Duodenal mucosa (tissue), 2 donors: ENCODE measurements at regions not wholly inside any gene's neighbourhood (a gene's known extent, or its start where the extent isn't known, plus 50 kb on each side); places are given as distances from the start of the nearest gene placed in this dataset.

Experiments
- H3K27ac ChIP-seq: one replicate; pipeline ENCODE4 v1.7.0; 2013; ENCODE audit warnings: low read depth, low read length
- H3K27me3 ChIP-seq, 2 donors: one replicate each; pipeline ENCODE4 v1.7.0; 2013; ENCODE audit warnings: low read length in 2 of 2, control low read depth in 1 of 2; ENCODE audit not compliant: insufficient read depth in 2 of 2, control insufficient read depth in 1 of 2
- H3K36me3 ChIP-seq, 2 donors: one replicate each; pipeline ENCODE4 v1.7.0; 2013; ENCODE audit warnings: low read length in 2 of 2, control low read depth in 1 of 2; ENCODE audit not compliant: insufficient read depth in 2 of 2, control insufficient read depth in 1 of 2
- H3K4me1 ChIP-seq, 2 donors: one replicate each; pipeline ENCODE4 v1.7.0; 2013; ENCODE audit warnings: low read length in 2 of 2, control low read depth in 1 of 2; ENCODE audit not compliant: insufficient read depth in 2 of 2, control insufficient read depth in 1 of 2
- H3K4me3 ChIP-seq, 2 donors: one replicate each; pipeline ENCODE4 v1.7.0; 2013; ENCODE audit warnings: low read length in 2 of 2, low read depth in 1 of 2
- H3K9ac ChIP-seq, 2 donors: one replicate each; pipeline ENCODE4 v1.7.0; 2013; ENCODE audit warnings: low read length in 2 of 2, low read depth in 1 of 2
- H3K9me3 ChIP-seq, 2 donors: one replicate each; pipeline ENCODE4 v1.7.0; 2013; ENCODE audit warnings: low read length in 2 of 2, control low read depth in 1 of 2; ENCODE audit not compliant: control insufficient read depth in 1 of 2

DNA sequence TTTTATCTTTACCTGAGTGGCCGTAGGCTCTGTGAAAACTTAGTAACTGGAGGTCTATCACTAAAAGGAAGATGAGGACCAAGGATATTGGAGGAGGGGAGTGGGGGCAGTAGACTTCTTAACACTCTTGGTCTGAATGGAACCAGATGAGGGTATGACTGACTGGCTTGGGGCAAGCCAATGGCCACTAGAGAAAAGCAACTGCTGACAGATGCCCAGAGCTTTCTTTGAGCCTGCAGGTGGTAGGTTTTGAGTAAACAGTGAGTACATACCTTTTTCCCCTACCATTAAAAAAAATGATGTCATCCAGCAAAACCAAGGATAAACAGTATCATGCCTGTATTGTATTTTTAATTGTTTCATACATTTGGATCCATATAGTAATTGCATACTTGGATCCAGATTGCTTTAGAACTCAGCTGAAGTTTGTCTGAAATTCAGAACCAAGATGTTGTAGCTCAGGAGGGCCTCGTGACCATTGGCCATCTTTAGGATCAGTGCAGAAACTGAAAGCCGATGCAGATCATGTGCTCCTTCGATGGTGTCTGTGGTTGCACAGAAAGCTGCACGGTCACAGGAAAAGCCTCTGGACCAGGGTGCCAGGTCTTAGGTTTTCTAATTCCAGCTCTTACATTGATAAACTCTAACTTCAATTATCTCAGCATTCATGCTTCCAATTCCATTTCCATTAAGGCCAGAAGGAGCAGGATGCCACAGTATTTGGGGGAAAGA, 131.0 kb downstream of the PDGFRA start:
- Histone ChIP-seq H3K9ac (no peak overlapping the region), H3K27me3 (no peaks in the 10 kb centered on the region), H3K4me3 (no peak overlapping the region), H3K36me3 (no peaks in the 10 kb centered on the region), H3K9me3 (no peaks in the 10 kb centered on the region), H3K4me1 (no peaks in the 10 kb centered on the region), H3K27ac (no peak overlapping the region)

DNA sequence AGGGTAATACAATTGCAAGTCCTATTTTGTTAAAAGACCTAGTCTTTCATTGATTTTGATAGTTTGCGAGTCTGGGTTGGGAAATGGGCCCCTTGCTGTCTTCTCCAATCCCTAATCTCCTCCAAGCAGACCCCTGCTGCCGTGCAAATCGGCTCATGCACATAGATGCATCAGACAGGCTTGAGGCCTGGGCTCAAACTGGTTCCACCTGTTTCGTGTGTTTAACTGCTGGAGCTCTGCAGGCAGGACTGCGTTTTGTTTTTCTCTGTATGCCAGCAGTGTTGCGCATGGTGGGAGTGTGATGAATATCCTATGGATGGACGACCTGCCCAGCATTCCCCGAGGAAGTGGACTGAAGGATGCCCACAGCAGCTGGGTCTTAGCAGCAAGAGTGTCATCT, 133.9 kb downstream of the PDGFRA start:
- Histone ChIP-seq H3K27ac (no peak overlapping the region), H3K27me3 (no peaks in the 10 kb centered on the region), H3K36me3 (no peaks in the 10 kb centered on the region), H3K4me1 (no peaks in the 10 kb centered on the region), H3K4me3 (no peak overlapping the region), H3K9me3 (no peaks in the 10 kb centered on the region), H3K9ac (no peak overlapping the region)

DNA sequence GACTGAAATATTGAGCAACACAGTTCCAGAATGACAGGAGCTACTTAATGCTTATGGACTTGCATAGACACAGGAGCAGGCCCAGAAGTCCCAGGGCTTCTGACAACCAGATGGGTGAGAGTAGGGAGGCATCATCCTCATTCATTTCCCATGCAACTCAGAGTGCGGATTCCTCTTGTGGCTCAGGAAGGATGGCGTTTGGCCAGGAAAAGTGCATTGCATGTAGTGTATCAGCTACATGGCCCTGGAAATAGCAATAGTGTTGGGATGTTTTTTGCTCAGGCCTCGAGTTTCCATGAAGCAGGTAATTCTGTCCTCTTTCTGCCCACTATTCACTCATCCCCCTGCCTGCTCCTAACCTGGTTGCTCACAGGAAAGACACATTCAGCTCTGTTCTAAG, 136.6 kb downstream of the PDGFRA start:
- H3K4me3 ChIP-seq, result no peak overlapping the region

DNA sequence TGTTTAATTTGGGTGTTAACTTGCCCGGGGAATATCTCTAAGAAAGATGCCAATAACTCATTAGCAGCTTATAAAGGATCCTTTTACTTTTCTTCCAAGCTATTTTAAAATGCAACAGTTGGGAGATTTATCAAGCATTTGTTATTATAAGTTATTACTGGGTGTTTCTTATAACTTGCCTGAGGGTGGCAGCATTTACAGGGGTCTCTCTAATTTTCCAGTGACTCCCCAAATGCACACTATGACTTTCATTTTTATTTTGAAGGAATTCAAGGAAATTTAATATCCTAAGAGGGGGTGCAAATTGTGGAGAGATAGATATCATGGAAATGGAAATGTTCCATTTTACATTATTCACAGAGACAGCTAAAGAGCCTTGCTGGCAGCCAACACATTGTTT, 138.0 kb downstream of the PDGFRA start:
- H3K4me3 ChIP-seq, result no peak overlapping the region
- H3K4me1 ChIP-seq, result no peaks in the 10 kb centered on the region
- no peaks in the 10 kb centered on the region for H3K27me3 ChIP-seq
- H3K27ac ChIP-seq, result no peak overlapping the region
- no peaks in the 10 kb centered on the region for H3K36me3 ChIP-seq
- no peaks in the 10 kb centered on the region for H3K9me3 ChIP-seq
- H3K9ac ChIP-seq, result no peak overlapping the region

More for the DNA sequence above, 136.6 kb downstream of the PDGFRA start:
- H3K4me1 ChIP-seq, result no peaks in the 10 kb centered on the region
- H3K27me3 ChIP-seq, result no peaks in the 10 kb centered on the region
- no peak overlapping the region for H3K9ac ChIP-seq
- H3K9me3 ChIP-seq, result no peaks in the 10 kb centered on the region
- H3K27ac ChIP-seq, result no peak overlapping the region
- H3K36me3 ChIP-seq, result no peaks in the 10 kb centered on the region

DNA sequence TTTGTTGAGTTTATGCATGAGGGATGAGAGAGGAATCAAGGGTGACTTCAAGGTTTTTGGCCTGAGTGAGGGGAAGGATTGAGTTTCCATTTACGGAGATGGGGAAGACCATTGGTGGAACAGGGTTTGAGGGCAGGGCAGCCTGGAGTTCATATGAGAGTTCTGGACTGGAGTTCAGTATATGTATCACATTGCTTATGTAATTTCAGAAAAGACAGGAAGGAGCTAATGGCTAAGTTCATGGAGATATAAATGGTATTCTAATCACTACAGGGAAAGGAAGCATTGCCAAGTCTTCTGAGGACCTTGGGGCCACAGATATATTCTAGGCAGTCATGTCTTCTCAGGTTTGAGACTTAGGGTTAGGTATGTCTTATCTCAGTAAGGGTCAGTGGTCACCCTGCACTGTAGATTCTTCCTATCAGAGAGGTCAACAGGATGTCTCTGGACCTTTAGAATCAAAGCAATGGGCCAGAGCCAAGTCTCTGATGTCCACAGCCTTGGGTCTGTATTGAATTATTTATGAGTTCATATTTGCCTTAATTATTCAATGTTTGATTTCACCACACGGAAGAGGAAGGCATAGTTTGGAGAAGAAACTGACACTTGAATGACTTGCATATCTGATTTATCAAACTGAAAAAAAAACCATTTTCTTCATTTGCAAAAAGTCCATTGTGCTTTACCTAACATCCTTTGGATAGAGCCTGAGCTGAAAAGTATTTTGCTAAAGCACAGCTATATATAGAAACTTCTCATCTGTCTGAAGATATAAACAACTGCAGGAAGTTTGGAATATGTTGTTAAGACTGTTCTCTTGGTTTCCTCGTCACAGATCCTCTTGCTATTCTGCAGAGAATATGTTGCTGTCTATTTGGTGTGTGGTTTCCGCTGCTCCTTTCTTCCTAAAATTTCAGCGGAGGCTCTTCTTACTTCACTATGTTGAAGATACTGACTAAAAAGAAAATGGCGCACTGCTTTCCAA, 139.5 kb downstream of the PDGFRA start:
- H3K27ac ChIP-seq, result no peak overlapping the region
- no peaks in the 10 kb centered on the region for H3K36me3 ChIP-seq
- no peaks in the 10 kb centered on the region for H3K27me3 ChIP-seq
- H3K9ac ChIP-seq, result no peak overlapping the region
- H3K4me1 ChIP-seq, result no peaks in the 10 kb centered on the region
- no peaks in the 10 kb centered on the region for H3K9me3 ChIP-seq
- no peak overlapping the region for H3K4me3 ChIP-seq

DNA sequence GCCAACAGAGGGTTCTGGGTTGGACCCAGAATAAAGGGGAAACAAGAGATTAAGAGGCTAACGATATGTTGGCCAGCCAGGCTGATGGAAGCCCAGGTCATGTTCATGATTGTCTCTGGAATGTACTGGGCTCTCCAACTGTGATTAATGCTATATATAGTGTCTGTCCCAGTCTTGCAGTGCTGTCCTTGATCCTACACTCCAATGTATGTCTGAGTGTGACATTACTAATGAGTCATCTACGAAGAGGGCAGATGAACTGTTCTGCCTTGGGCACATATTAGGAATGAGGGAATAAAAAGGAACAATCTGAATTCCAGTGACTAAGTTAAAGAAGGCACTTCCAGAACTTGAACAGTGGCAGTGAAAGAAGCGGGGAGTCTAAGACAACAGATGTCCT, 142.1 kb downstream of the PDGFRA start:
- H3K36me3 ChIP-seq, result no peaks in the 10 kb centered on the region
- H3K27me3 ChIP-seq, result no peaks in the 10 kb centered on the region
- no peaks in the 10 kb centered on the region for H3K4me1 ChIP-seq
- no peak overlapping the region for H3K9ac ChIP-seq
- H3K9me3 ChIP-seq, result no peaks in the 10 kb centered on the region
- H3K4me3 ChIP-seq, result no peak overlapping the region
- H3K27ac ChIP-seq, result no peak overlapping the region

DNA sequence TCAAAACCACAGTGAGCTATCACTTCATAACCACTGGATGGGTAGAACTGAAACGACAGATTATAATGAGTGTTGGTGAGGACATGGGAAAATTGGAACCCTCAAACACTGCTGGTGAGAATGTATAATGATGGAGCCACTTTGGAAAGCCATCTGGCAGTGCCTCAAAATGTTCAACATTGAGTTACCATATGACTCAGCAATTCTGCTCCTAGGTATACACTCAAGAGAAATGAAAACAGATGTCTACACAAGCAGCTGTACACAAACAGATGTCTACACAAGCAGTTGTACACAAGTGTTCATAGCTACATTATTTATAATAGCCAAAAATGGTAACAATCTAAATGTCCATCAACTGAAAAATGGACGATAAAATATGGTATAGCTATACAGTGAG, 143.9 kb downstream of the PDGFRA start:
- Histone ChIP-seq H3K4me3 (no peak overlapping the region), H3K9ac (no peak overlapping the region), H3K27ac (no peak overlapping the region), H3K36me3 (no peaks in the 10 kb centered on the region), H3K4me1 (no peaks in the 10 kb centered on the region), H3K9me3 (no peaks in the 10 kb centered on the region), H3K27me3 (peaks cover 0 to 2% of the 10 kb centered on the region in 2 donors)

DNA sequence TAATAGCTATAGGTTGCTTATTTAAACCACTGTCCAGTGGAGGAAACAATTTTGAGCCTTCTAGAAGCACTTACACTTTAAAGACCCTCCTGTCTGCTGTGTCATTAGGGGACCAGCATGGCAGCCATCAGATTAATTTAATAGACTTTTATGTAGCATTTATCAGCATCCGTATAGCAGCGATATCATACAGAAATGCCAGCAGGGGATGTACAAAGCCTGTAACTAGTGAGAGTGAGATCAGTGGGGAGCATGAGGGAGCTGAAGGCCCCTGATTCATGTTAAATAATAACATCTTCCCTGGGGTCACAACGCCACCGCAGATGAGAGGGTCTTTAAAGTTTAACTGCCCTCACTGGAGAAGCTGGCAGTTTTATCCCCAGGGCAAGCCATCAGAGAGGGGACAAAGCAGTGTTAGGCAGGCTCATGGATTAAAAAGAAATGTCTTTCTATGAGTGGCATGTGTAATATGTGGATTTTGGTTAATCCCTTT, 144.7 kb downstream of the PDGFRA start:
- no peak overlapping the region for H3K9ac ChIP-seq
- no peaks in the 10 kb centered on the region for H3K4me1 ChIP-seq
- no peaks in the 10 kb centered on the region for H3K36me3 ChIP-seq
- H3K4me3 ChIP-seq, result no peak overlapping the region
- H3K9me3 ChIP-seq, result no peaks in the 10 kb centered on the region
- H3K27ac ChIP-seq, result no peak overlapping the region
- peaks cover 0 to 2% of the 10 kb centered on the region in 2 donors for H3K27me3 ChIP-seq

DNA sequence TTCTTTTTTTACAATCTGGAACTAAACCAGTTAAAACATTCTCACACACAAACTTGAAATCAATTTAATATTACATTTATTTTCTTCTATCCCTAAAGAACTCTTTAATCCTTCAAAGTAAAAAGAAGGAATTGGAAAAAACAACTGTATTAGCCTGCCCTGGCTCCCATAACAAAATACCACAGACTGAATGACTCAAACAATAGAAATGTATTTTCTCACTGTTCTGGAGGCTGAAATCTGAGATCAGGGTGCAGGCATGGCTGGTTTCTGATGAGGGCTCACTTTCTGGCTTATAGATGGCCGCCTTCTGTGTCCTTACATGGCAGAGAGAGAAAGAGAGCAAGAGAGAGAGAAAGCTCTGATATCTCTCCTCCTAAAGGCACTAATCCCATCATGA, 149.4 kb downstream of the PDGFRA start:
- no peak overlapping the region for H3K27ac ChIP-seq
- no peaks in the 10 kb centered on the region for H3K36me3 ChIP-seq
- peaks cover 0 to 2% of the 10 kb centered on the region in 2 donors for H3K27me3 ChIP-seq
- H3K4me3 ChIP-seq, result no peak overlapping the region
- H3K9ac ChIP-seq, result no peak overlapping the region
- H3K4me1 ChIP-seq, result no peaks in the 10 kb centered on the region
- H3K9me3 ChIP-seq, result no peaks in the 10 kb centered on the region

DNA sequence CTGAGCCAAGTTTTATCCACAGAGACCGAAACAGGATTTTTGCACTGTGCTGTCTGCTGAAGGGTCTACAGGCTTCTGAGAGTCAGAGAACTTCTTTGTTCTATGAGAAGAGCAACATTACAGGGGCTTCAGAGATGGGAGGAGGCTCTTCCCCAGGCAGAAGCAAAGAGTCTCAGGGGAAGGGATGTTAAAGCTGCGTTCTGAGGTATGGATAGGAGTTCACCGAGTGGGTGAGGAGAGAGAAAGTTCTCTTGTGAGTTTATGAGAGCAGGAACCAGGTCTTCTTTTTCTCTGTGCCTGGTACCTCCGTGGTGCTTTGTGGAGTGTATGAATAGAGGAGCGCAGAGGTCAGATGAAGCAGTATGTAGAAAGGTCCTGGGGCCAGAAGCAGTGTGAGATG, 155.1 kb downstream of the PDGFRA start:
- no peak overlapping the region for H3K27ac ChIP-seq
- no peak overlapping the region for H3K9ac ChIP-seq
- no peaks in the 10 kb centered on the region for H3K9me3 ChIP-seq
- no peaks in the 10 kb centered on the region for H3K36me3 ChIP-seq
- H3K4me3 ChIP-seq, result no peak overlapping the region
- no peaks in the 10 kb centered on the region for H3K4me1 ChIP-seq
- no peaks in the 10 kb centered on the region for H3K27me3 ChIP-seq
